ENCODE measurements at regions not wholly inside any gene's neighbourhood (a gene's known extent, or its start where the extent isn't known, plus 50 kb on each side); places are given as distances from the start of the nearest gene placed in this dataset.

GRCh38 chr10:113313048-113313602, 239.7 kb upstream of the HABP2 start:
- Histone ChIP-seq H3K27ac (ENCODE audit: low read depth, low read length, poor library complexity, severe bottlenecking) (no peak overlapping the region), H3K9me3 (ENCODE audit: low read depth, low read length, poor library complexity, severe bottlenecking) (no peaks in the 10 kb centered on the region), H3K27me3 (replicated peaks; ENCODE audit: insufficient read depth, low read depth, low read length, poor library complexity) (peaks cover 4% of the 10 kb centered on the region), H3K4me1 (ENCODE audit: insufficient read depth, low read length, poor library complexity, severe bottlenecking) (no peaks in the 10 kb centered on the region), H3K4me3 (ENCODE audit: low read depth, low read length, poor library complexity, severe bottlenecking) (no peak overlapping the region), H3K36me3 (ENCODE audit: insufficient read depth, low read length, poor library complexity, severe bottlenecking) (no peaks in the 10 kb centered on the region)
- peak; percentile 33 for DNase-seq (ENCODE audit: low spot score)
- intact Hi-C loops (cut with micrococcal nuclease; ENCODE audit: unreplicated experiment) = no loop called here
- TF ChIP-seq CTCF (conservative IDR thresholded peaks at IDR 0.05; ENCODE audit: low read depth, low read length) = no peak
- TF ChIP-seq EZH2 (IDR thresholded peaks at IDR 0.05; ENCODE audit: borderline replicate concordance, low read depth, low read length, poor library complexity, severe bottlenecking) = no peak
- no TSS peak for BruUV-seq (replicated peaks)
- CTCF ChIA-PET = no interaction called here
- POLR2A ChIA-PET (ENCODE audit: low non-redundant PET) = no interaction called here

- Histone ChIP-seq H3K36me3 (ENCODE audit: insufficient read depth, low read length, poor library complexity, severe bottlenecking) (no peaks in the 10 kb centered on the region), H3K9me3 (ENCODE audit: low read depth, low read length, poor library complexity, severe bottlenecking) (no peaks in the 10 kb centered on the region), H3K27me3 (replicated peaks; ENCODE audit: insufficient read depth, low read depth, low read length, poor library complexity) (peaks cover 4% of the 10 kb centered on the region), H3K4me1 (ENCODE audit: insufficient read depth, low read length, poor library complexity, severe bottlenecking) (no peaks in the 10 kb centered on the region), H3K27ac (ENCODE audit: low read depth, low read length, poor library complexity, severe bottlenecking) (no peak overlapping the region), H3K4me3 (ENCODE audit: low read depth, low read length, poor library complexity, severe bottlenecking) (no peak overlapping the region)
- DNase-seq (ENCODE audit: low spot score) = no peak
- intact Hi-C loops (cut with micrococcal nuclease; ENCODE audit: unreplicated experiment) = no loop called here
- CTCF ChIA-PET = no interaction called here
- POLR2A ChIA-PET (ENCODE audit: low non-redundant PET) = no interaction called here
- TF ChIP-seq CTCF (conservative IDR thresholded peaks at IDR 0.05; ENCODE audit: low read depth, low read length) (no peak), EZH2 (IDR thresholded peaks at IDR 0.05; ENCODE audit: borderline replicate concordance, low read depth, low read length, poor library complexity, severe bottlenecking) (no peak)
- BruUV-seq (replicated peaks) = no TSS peak
These were observed 239.1 kb upstream of the HABP2 start for GRCh38 chr10:113313722-113314121.

GRCh38 chr10:113316506-113316905, 236.3 kb upstream of the HABP2 start:
- no peak for DNase-seq (ENCODE audit: low spot score)
- ChIA-PET CTCF (no interaction called here), POLR2A (ENCODE audit: low non-redundant PET) (no interaction called here)
- intact Hi-C loops (cut with micrococcal nuclease; ENCODE audit: unreplicated experiment) = no loop called here
- Histone ChIP-seq H3K27ac (ENCODE audit: low read depth, low read length, poor library complexity, severe bottlenecking) (no peak overlapping the region), H3K4me1 (ENCODE audit: insufficient read depth, low read length, poor library complexity, severe bottlenecking) (no peaks in the 10 kb centered on the region), H3K27me3 (replicated peaks; ENCODE audit: insufficient read depth, low read depth, low read length, poor library complexity) (no peaks in the 10 kb centered on the region), H3K36me3 (ENCODE audit: insufficient read depth, low read length, poor library complexity, severe bottlenecking) (no peaks in the 10 kb centered on the region), H3K4me3 (ENCODE audit: low read depth, low read length, poor library complexity, severe bottlenecking) (no peak overlapping the region), H3K9me3 (ENCODE audit: low read depth, low read length, poor library complexity, severe bottlenecking) (no peaks in the 10 kb centered on the region)
- BruUV-seq (replicated peaks) = no TSS peak
- no peak for TF ChIP-seq EZH2 (IDR thresholded peaks at IDR 0.05; ENCODE audit: borderline replicate concordance, low read depth, low read length, poor library complexity, severe bottlenecking)
- TF ChIP-seq CTCF (conservative IDR thresholded peaks at IDR 0.05; ENCODE audit: low read depth, low read length) = no peak
